Panc1 (cell line): ENCODE measurements at regions not wholly inside any gene's neighbourhood (a gene's known extent, or its start where the extent isn't known, plus 50 kb on each side); places are given as distances from the start of the nearest gene placed in this dataset.

Source experiments
- POLR2AphosphoS5 ChIP-seq: IDR thresholded peaks from 2 replicates; pipeline ENCODE4 v1.6.1; 2012; ENCODE audit warnings: mild to moderate bottlenecking, low read depth, low read length, moderate library complexity
- TF ChIP-seq, protein P1 (sequence below): fragments of 450-650 bp; IDR thresholded peaks from 2 replicates; pipeline ENCODE4 v1.5.1; 2017; ENCODE audit warnings: mild to moderate bottlenecking

DNA sequence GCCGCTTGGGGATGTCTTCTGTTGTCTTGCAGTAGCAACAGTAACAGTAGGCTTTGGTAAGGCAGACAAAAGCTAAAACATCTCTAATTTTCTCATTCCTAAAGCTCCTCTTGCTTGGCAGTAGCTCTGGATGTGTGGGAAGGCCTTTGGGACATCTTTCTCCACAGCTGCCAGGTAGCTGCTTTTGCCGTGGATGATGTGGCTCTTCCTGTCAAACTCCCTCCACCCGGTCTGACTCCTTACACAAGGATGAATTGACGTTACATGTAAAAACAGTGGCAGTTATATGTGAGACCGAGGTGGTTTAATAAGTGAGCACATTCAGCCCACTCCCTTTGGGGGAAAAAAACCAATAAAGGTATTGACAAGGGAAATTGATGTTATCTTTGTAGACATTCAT is 309.1 kb downstream of the TUSC7 start:
- TF ChIP-seq POLR2AphosphoS5, result no peak
- TF ChIP-seq, protein P1, sequence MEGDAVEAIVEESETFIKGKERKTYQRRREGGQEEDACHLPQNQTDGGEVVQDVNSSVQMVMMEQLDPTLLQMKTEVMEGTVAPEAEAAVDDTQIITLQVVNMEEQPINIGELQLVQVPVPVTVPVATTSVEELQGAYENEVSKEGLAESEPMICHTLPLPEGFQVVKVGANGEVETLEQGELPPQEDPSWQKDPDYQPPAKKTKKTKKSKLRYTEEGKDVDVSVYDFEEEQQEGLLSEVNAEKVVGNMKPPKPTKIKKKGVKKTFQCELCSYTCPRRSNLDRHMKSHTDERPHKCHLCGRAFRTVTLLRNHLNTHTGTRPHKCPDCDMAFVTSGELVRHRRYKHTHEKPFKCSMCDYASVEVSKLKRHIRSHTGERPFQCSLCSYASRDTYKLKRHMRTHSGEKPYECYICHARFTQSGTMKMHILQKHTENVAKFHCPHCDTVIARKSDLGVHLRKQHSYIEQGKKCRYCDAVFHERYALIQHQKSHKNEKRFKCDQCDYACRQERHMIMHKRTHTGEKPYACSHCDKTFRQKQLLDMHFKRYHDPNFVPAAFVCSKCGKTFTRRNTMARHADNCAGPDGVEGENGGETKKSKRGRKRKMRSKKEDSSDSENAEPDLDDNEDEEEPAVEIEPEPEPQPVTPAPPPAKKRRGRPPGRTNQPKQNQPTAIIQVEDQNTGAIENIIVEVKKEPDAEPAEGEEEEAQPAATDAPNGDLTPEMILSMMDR, result no peak
